Liver (tissue), 8 donors: ENCODE measurements at regions not wholly inside any gene's neighbourhood (a gene's known extent, or its start where the extent isn't known, plus 50 kb on each side); places are given as distances from the start of the nearest gene placed in this dataset.

ENCODE experiments used
- DNase-seq: peaks from one replicate; pipeline ENCODE4 v3.0.0-alpha.2; 2017; ENCODE audit warnings: low spot score
- H3K27ac ChIP-seq, 2 donors: one replicate each; pipeline ENCODE4 v1.7.0; 2013; ENCODE audit warnings: inconsistent platforms in 2 of 2, low read length in 2 of 2, control low read depth in 1 of 2, low read depth in 1 of 2, mild to moderate bottlenecking in 1 of 2
- H3K27me3 ChIP-seq, 4 donors: one replicate each; pipeline versions ENCODE4 v1.6.1 to v1.7.0; 2013; ENCODE audit warnings: low read length in 3 of 4, inconsistent platforms in 1 of 4, mild to moderate bottlenecking in 1 of 4, moderate library complexity in 1 of 4; ENCODE audit not compliant: control insufficient read depth in 4 of 4, insufficient read depth in 4 of 4
- H3K36me3 ChIP-seq, 4 donors: one replicate each; pipeline versions ENCODE4 v1.6.1 to v1.7.0; 2013; ENCODE audit warnings: low read length in 3 of 4, mild to moderate bottlenecking in 3 of 4, low read depth in 1 of 4, moderate library complexity in 1 of 4; ENCODE audit not compliant: control insufficient read depth in 4 of 4, insufficient read depth in 3 of 4
- H3K4me1 ChIP-seq, 4 donors: one replicate each; pipeline versions ENCODE4 v1.6.1 to v1.7.0; 2013; ENCODE audit warnings: low read length in 3 of 4, mild to moderate bottlenecking in 3 of 4, moderate library complexity in 1 of 4; ENCODE audit not compliant: control insufficient read depth in 4 of 4, insufficient read depth in 4 of 4
- H3K4me3 ChIP-seq, 3 donors: one replicate each; pipeline versions ENCODE4 v1.6.1 to v1.7.0; 2013; ENCODE audit warnings: low read length in 3 of 3, control low read depth in 1 of 3, low read depth in 1 of 3, mild to moderate bottlenecking in 1 of 3
- H3K9ac ChIP-seq, 2 donors: one replicate each; pipeline ENCODE4 v1.7.0; 2013; ENCODE audit warnings: low read length in 2 of 2, mild to moderate bottlenecking in 2 of 2, moderate library complexity in 2 of 2, control low read depth in 1 of 2, low read depth in 1 of 2
- H3K9me3 ChIP-seq, 4 donors: one replicate each; pipeline versions ENCODE4 v1.6.1 to v1.7.0; 2013; ENCODE audit warnings: low read length in 3 of 4; ENCODE audit not compliant: control insufficient read depth in 4 of 4
- ATF3 ChIP-seq: IDR thresholded peaks from 2 replicates; pipeline ENCODE4 v1.6.1; 2016; ENCODE audit warnings: antibody characterized with exemption
- CTCF ChIP-seq: fragments of 150-350 bp; IDR thresholded peaks from 2 replicates; pipeline ENCODE4 v1.5.1; 2017; ENCODE audit warnings: improper control_type of control experiment, low read depth, low read length; ENCODE audit not compliant: missing input control
- EGR1 ChIP-seq, 2 donors: IDR thresholded peaks; 2 replicates each; pipeline ENCODE4 v1.6.1; 2016 to 2018; ENCODE audit warnings: antibody characterized with exemption in 2 of 2, low read depth in 2 of 2
- FOXA2 ChIP-seq: IDR thresholded peaks from 2 replicates; pipeline ENCODE4 v1.6.1; 2016; ENCODE audit warnings: antibody characterized with exemption
- GABPA ChIP-seq, 2 donors: IDR thresholded peaks in 1 of 2; conservative IDR thresholded peaks in 1 of 2; 2 replicates each; pipeline ENCODE4 v1.6.1; 2016; ENCODE audit warnings: antibody characterized with exemption in 2 of 2, mild to moderate bottlenecking in 1 of 2, moderate library complexity in 1 of 2
- HNF4A ChIP-seq, 2 donors: conservative IDR thresholded peaks; 2 replicates each; pipeline ENCODE4 v1.6.1; 2016; ENCODE audit warnings: antibody characterized with exemption in 2 of 2, mild to moderate bottlenecking in 2 of 2
- HNF4G ChIP-seq: IDR thresholded peaks from 2 replicates; pipeline ENCODE4 v1.6.1; 2016; ENCODE audit warnings: antibody characterized with exemption
- JUND ChIP-seq, 2 donors: IDR thresholded peaks; 2 replicates each; pipeline ENCODE4 v1.6.1; 2016; ENCODE audit warnings: antibody characterized with exemption in 2 of 2
- MAX ChIP-seq: IDR thresholded peaks from 2 replicates; pipeline ENCODE4 v1.6.1; 2016; ENCODE audit warnings: antibody characterized with exemption
- NR2F2 ChIP-seq: IDR thresholded peaks from 2 replicates; pipeline ENCODE4 v1.6.1; 2016; ENCODE audit warnings: antibody characterized with exemption
- RAD21 ChIP-seq, 2 donors: IDR thresholded peaks; 2 replicates each; pipeline ENCODE4 v1.6.1; 2016; ENCODE audit warnings: antibody characterized with exemption in 2 of 2, mild to moderate bottlenecking in 2 of 2
- REST ChIP-seq: IDR thresholded peaks from 2 replicates; pipeline ENCODE4 v1.6.1; 2016; ENCODE audit warnings: antibody characterized with exemption, mild to moderate bottlenecking
- RXRA ChIP-seq, 2 donors: IDR thresholded peaks; 2 replicates each; pipeline ENCODE4 v1.6.1; 2017 to 2018; ENCODE audit warnings: antibody characterized with exemption in 2 of 2, mild to moderate bottlenecking in 1 of 2
- TAF1 ChIP-seq: conservative IDR thresholded peaks from 2 replicates; pipeline ENCODE4 v1.6.1; 2016; ENCODE audit warnings: antibody characterized with exemption, mild to moderate bottlenecking
- YY1 ChIP-seq: IDR thresholded peaks from 2 replicates; pipeline ENCODE4 v1.6.1; 2016; ENCODE audit warnings: antibody characterized with exemption, mild to moderate bottlenecking
- ZBTB33 ChIP-seq: IDR thresholded peaks from 2 replicates; pipeline ENCODE4 v1.6.1; 2016; ENCODE audit warnings: antibody characterized with exemption
- WGBS: extraction: QIAGEN DNeasy Blood & Tissue Kit; methylation state at CpG from one replicate; pipeline ENCODE4 v1.1.7; 2013; 5-methylcytosine and 5-hydroxymethylcytosine counted together
- donor health status: healthy.
- donor health status: healthy.
- donor health status: healthy.
- donor health status: healthy.
- donor health status: healthy.

- Histone ChIP-seq H3K4me1 (no peaks in the 10 kb centered on the region), H3K36me3 (no peaks in the 10 kb centered on the region), H3K9me3 (no peaks in the 10 kb centered on the region), H3K4me3 (no peak overlapping the region), H3K9ac (no peak overlapping the region), H3K27ac (no peak overlapping the region), H3K27me3 (peaks cover 0 to 3% (median 0%) of the 10 kb centered on the region in 4 donors)
- TF ChIP-seq JUND (IDR thresholded peaks at IDR 0.05), result no peak
- no peak for TF ChIP-seq NR2F2
- no peak for TF ChIP-seq ATF3
- TF ChIP-seq MAX, result no peak
- no peak for TF ChIP-seq FOXA2
- no peak for TF ChIP-seq EGR1 (IDR thresholded peaks at IDR 0.05; ENCODE audit: low read depth in 2 of 2)
- no peak for TF ChIP-seq HNF4A (conservative IDR thresholded peaks at IDR 0.05)
- TF ChIP-seq RXRA (IDR thresholded peaks at IDR 0.05), result no peak
- TF ChIP-seq ZBTB33, result no peak
- TF ChIP-seq GABPA (IDR thresholded peaks at IDR 0.05 in 1 of 2, conservative IDR thresholded peaks at IDR 0.05 in 1 of 2), result no peak
- 85% methylated on average over 2 of the region's 2 CpGs for WGBS
- DNase-seq, result no peak
Observed at GRCh38 chr10:94180576-94180975, 182.2 kb downstream of the NOC3L start.

GRCh38 chr10:94183666-94184264 lies 179.0 kb downstream of the NOC3L start:
- no peak overlapping the region for H3K4me3 ChIP-seq
- H3K4me1 ChIP-seq, result no peaks in the 10 kb centered on the region
- H3K9ac ChIP-seq, result no peak overlapping the region
- DNase-seq, result no peak
- 88% methylated on average over 7 of the region's 7 CpGs for WGBS
- no peaks in the 10 kb centered on the region for H3K27me3 ChIP-seq
- H3K36me3 ChIP-seq, result no peaks in the 10 kb centered on the region
- H3K27ac ChIP-seq, result no peak overlapping the region
- TF ChIP-seq RAD21 (IDR thresholded peaks at IDR 0.05), result no peak
- TF ChIP-seq NR2F2, result no peak
- no peak for TF ChIP-seq CTCF
- no peak for TF ChIP-seq HNF4G
- TF ChIP-seq MAX, result no peak
- TF ChIP-seq HNF4A (conservative IDR thresholded peaks at IDR 0.05), result no peak
- no peak for TF ChIP-seq YY1
- no peak for TF ChIP-seq REST
- TF ChIP-seq EGR1 (IDR thresholded peaks at IDR 0.05; ENCODE audit: low read depth in 2 of 2), result no peak
- no peak for TF ChIP-seq ZBTB33
- TF ChIP-seq ATF3, result no peak
- no peak for TF ChIP-seq TAF1
- TF ChIP-seq JUND (IDR thresholded peaks at IDR 0.05), result no peak
- no peaks in the 10 kb centered on the region for H3K9me3 ChIP-seq
